Keratinocyte (primary cell): ENCODE measurements at regions not wholly inside any gene's neighbourhood (a gene's known extent, or its start where the extent isn't known, plus 50 kb on each side); places are given as distances from the start of the nearest gene placed in this dataset.

Source experiments
- DNase-seq: peaks from one replicate; pipeline ENCODE4 v3.0.0-alpha.2; 2011; ENCODE audit warnings: low read depth, missing footprints, low spot score
- FAIRE-seq: peaks from 2 replicates; lab custom pipeline; 2011; peaks lifted over from hg19 to GRCh38; lab: Jason Lieb, UNC
- H2AFZ ChIP-seq: 2 replicates; pipeline ENCODE4 v1.6.0; 2012; ENCODE audit warnings: low read length, control low read depth, inconsistent platforms; ENCODE audit not compliant: control insufficient read depth
- H3K27ac ChIP-seq: 2 replicates; pipeline ENCODE4 v1.5.1; 2011; ENCODE audit warnings: low read length; ENCODE audit not compliant: control insufficient read depth, insufficient read depth
- H3K27me3 ChIP-seq: 3 replicates; pipeline ENCODE4 v1.6.0; 2011; ENCODE audit warnings: low read length; ENCODE audit not compliant: control insufficient read depth, insufficient read depth; ENCODE audit errors: extremely low read depth
- H3K36me3 ChIP-seq, 2 experiments: 2 replicates in 1 of 2; 3 replicates in 1 of 2; pipeline ENCODE4 v1.5.1; 2011; ENCODE audit warnings: low read length in 2 of 2, mild to moderate bottlenecking in 1 of 2; ENCODE audit not compliant: control insufficient read depth in 2 of 2, insufficient read depth in 2 of 2; ENCODE audit errors: extremely low read depth in 1 of 2
- H3K4me1 ChIP-seq: 3 replicates; pipeline ENCODE4 v1.5.1; 2011; ENCODE audit warnings: low read length; ENCODE audit not compliant: control insufficient read depth, insufficient read depth; ENCODE audit errors: extremely low read depth
- H3K4me2 ChIP-seq: 3 replicates; pipeline ENCODE4 v1.6.0; 2011; ENCODE audit warnings: low read depth, low read length; ENCODE audit not compliant: control insufficient read depth, insufficient read depth; ENCODE audit errors: extremely low read depth
- H3K4me3 ChIP-seq, 3 experiments: fragments of 200-600 bp in 1 of 3; sonication (generic) in 1 of 3; 2 replicates in 2 of 3; 3 replicates in 1 of 3; pipeline ENCODE4 v1.5.1; 2011 to 2016; ENCODE audit warnings: low read length in 3 of 3, mild to moderate bottlenecking in 3 of 3, control low read depth in 2 of 3, inconsistent platforms in 1 of 3, low read depth in 1 of 3, mixed read lengths in 1 of 3, mixed run types in 1 of 3, moderate library complexity in 1 of 3; ENCODE audit not compliant: control insufficient read depth in 2 of 3, insufficient read depth in 2 of 3; ENCODE audit errors: extremely low read depth in 1 of 3
- H3K79me2 ChIP-seq: 2 replicates; pipeline ENCODE4 v1.6.0; 2012; ENCODE audit warnings: low read length; ENCODE audit not compliant: control insufficient read depth, insufficient read depth
- H3K9ac ChIP-seq: 3 replicates; pipeline ENCODE4 v1.6.0; 2011; ENCODE audit warnings: low read length; ENCODE audit not compliant: control insufficient read depth, insufficient read depth; ENCODE audit errors: extremely low read depth
- H3K9me1 ChIP-seq: 3 replicates; pipeline ENCODE4 v1.6.0; 2011; ENCODE audit warnings: low read length; ENCODE audit not compliant: control insufficient read depth, insufficient read depth; ENCODE audit errors: extremely low read depth
- H3K9me3 ChIP-seq: 2 replicates; pipeline ENCODE4 v1.5.1; 2012; ENCODE audit warnings: low read depth, low read length; ENCODE audit not compliant: control insufficient read depth
- H4K20me1 ChIP-seq: 3 replicates; pipeline ENCODE4 v1.6.0; 2011; ENCODE audit warnings: low read length; ENCODE audit not compliant: control insufficient read depth, insufficient read depth; ENCODE audit errors: extremely low read depth
- CTCF ChIP-seq, 3 experiments: IDR thresholded peaks in 1 of 3; conservative IDR thresholded peaks in 1 of 3; optimal IDR thresholded peaks in 1 of 3; 2 replicates in 2 of 3; 3 replicates in 1 of 3; pipeline versions ENCODE3 to v1.5.1; 2011; ENCODE audit warnings: low read length in 3 of 3, mild to moderate bottlenecking in 3 of 3, moderate library complexity in 2 of 3, control low read depth in 1 of 3, inconsistent platforms in 1 of 3; ENCODE audit not compliant: insufficient read depth in 2 of 3; ENCODE audit errors: extremely low read depth in 1 of 3
- EZH2 ChIP-seq: IDR thresholded peaks from one replicate; pipeline ENCODE4 v1.6.1; 2012; ENCODE audit warnings: inconsistent platforms, mild to moderate bottlenecking, low read length, moderate library complexity
- dilution Hi-C: fragments of 300-500 bp; cut with MboI; formaldehyde crosslinking; loops from one replicate; pipeline ENCODE4 v1.7.0; 2020; ENCODE audit warnings: low sequenced_read_pairs; ENCODE audit not compliant: extremely low pct_ligation_motif_present

- Histone ChIP-seq H3K9ac (no peak overlapping the region), H3K4me1 (no peaks in the 10 kb centered on the region), H3K36me3 (no peaks in the 10 kb centered on the region), H3K79me2 (no peaks in the 10 kb centered on the region), H3K4me2 (no peak overlapping the region), H3K9me3 (no peaks in the 10 kb centered on the region), H3K27ac (no peak overlapping the region), H4K20me1 (no peaks in the 10 kb centered on the region), H3K9me1 (no peaks in the 10 kb centered on the region), H3K4me3 (no peak overlapping the region), H2AFZ (no peak overlapping the region), H3K27me3 (no peaks in the 10 kb centered on the region)
- DNase-seq (no peak), FAIRE-seq (no peak)
- TF ChIP-seq CTCF (optimal IDR thresholded peaks at IDR 0.05 in 1 of 3, IDR thresholded peaks at IDR 0.05 in 1 of 3, conservative IDR thresholded peaks at IDR 0.05 in 1 of 3; ENCODE audit: extremely low read depth in 1 of 3, insufficient read depth in 2 of 3, low read length in 3 of 3): no peak
- TF ChIP-seq EZH2: no peak
- dilution Hi-C loops: no loop called here
Measured at GRCh38 chr13:94784066-94784465, 71.7 kb upstream of the SOX21 start.

- Histone ChIP-seq H3K79me2 (no peaks in the 10 kb centered on the region), H3K4me1 (no peaks in the 10 kb centered on the region), H3K9me1 (no peaks in the 10 kb centered on the region), H4K20me1 (no peaks in the 10 kb centered on the region), H3K9me3 (no peaks in the 10 kb centered on the region), H3K27me3 (no peaks in the 10 kb centered on the region), H3K4me2 (no peak overlapping the region), H3K4me3 (no peak overlapping the region), H2AFZ (no peak overlapping the region), H3K9ac (no peak overlapping the region), H3K36me3 (no peaks in the 10 kb centered on the region), H3K27ac (no peak overlapping the region)
- dilution Hi-C loops: no loop called here
- FAIRE-seq (no peak), DNase-seq (no peak)
- no peak for TF ChIP-seq EZH2
- no peak for TF ChIP-seq CTCF (optimal IDR thresholded peaks at IDR 0.05 in 1 of 3, IDR thresholded peaks at IDR 0.05 in 1 of 3, conservative IDR thresholded peaks at IDR 0.05 in 1 of 3; ENCODE audit: extremely low read depth in 1 of 3, insufficient read depth in 2 of 3, low read length in 3 of 3)
Measured at GRCh38 chr13:94783489-94783888, 71.1 kb upstream of the SOX21 start.
